ENCODE measurements at regions not wholly inside any gene's neighbourhood (a gene's known extent, or its start where the extent isn't known, plus 50 kb on each side); places are given as distances from the start of the nearest gene placed in this dataset.

GRCh38 chr6:170158296-170159021 lies 132.4 kb downstream of the DLL1 start:
- H3K9ac ChIP-seq (replicated peaks in 1 of 4; ENCODE audit: extremely low read depth in 1 of 4, low read depth in 3 of 4, low read length in 3 of 4): no peak overlapping the region
- H2BK12ac ChIP-seq (ENCODE audit: low read depth, low read length): no peak overlapping the region
- H2AK5ac ChIP-seq (ENCODE audit: low read depth, low read length): no peak overlapping the region
- H3K4me3 ChIP-seq (ENCODE audit: extremely low read depth in 1 of 4, insufficient read depth in 2 of 4, low read depth in 3 of 4, low read length in 4 of 4): no peak overlapping the region
- peaks cover 0 to 6% of the 10 kb centered on the region in 2 experiments; a peak in 1 of 4 replicates for H3K9me3 ChIP-seq (ENCODE audit: insufficient read depth in 2 of 2, low read depth in 1 of 2, low read length in 1 of 2)
- H4K5ac ChIP-seq (ENCODE audit: insufficient read length, low read depth, low read length): no peak overlapping the region
- H3K79me1 ChIP-seq (ENCODE audit: low read depth, low read length): no peaks in the 10 kb centered on the region
- H4K20me1 ChIP-seq (replicated peaks in 1 of 2; ENCODE audit: control insufficient read depth in 1 of 2, insufficient read depth in 2 of 2, low read length in 2 of 2): peaks cover 0 to under 1% of the 10 kb centered on the region in 2 experiments
- no peaks in the 10 kb centered on the region for H3K27me3 ChIP-seq (replicated peaks in 1 of 4; ENCODE audit: control insufficient read depth in 3 of 4, extremely low read depth in 1 of 4, insufficient read depth in 3 of 4, low read length in 3 of 4)
- H4K91ac ChIP-seq (replicated peaks; ENCODE audit: insufficient read length, low read length): no peak overlapping the region
- no peak overlapping the region for H3K4ac ChIP-seq (replicated peaks; ENCODE audit: insufficient read length, low read depth, low read length)
- no peak overlapping the region for H2BK120ac ChIP-seq (replicated peaks; ENCODE audit: low read depth, low read length)
- H3K4me2 ChIP-seq (ENCODE audit: insufficient read depth in 1 of 2, low read depth in 2 of 2, low read length in 2 of 2): no peak overlapping the region
- no peak overlapping the region for H2BK15ac ChIP-seq (ENCODE audit: low read length)
- H2BK5ac ChIP-seq (ENCODE audit: low read depth, low read length): no peak overlapping the region
- DNase-seq (ENCODE audit: low read depth in 1 of 2, low spot score in 2 of 2): no peak
- POLR2A ChIA-PET (ENCODE audit: partially characterized antibody): no interaction called here
- 89% methylated on average over 29 of the region's 29 CpGs; no CpG with 5 or more reads in 1 of the 2 experiments for WGBS, 2 experiments (ENCODE audit: extremely low coverage in 1 of 2, insufficient coverage in 1 of 2, insufficient read length in 1 of 2, insufficient replicate concordance in 2 of 2, low coverage in 1 of 2, low lambda C conversion rate in 2 of 2, missing lambda C conversion rate in 1 of 2)
- no peak overlapping the region for H3K14ac ChIP-seq (ENCODE audit: insufficient read length)
- no peak for FAIRE-seq
- no peaks in the 10 kb centered on the region for H3K36me3 ChIP-seq (ENCODE audit: control insufficient read depth in 2 of 4, insufficient read depth in 4 of 4, low read length in 3 of 4)
- H3K27ac ChIP-seq (ENCODE audit: low read depth, low read length): no peak overlapping the region
- H4K8ac ChIP-seq (ENCODE audit: extremely low read depth, insufficient read depth, low read length): no peak overlapping the region; the same call in 1 of the 2 replicates
- H2AFZ ChIP-seq (ENCODE audit: low read length): no peak overlapping the region
- no peaks in the 10 kb centered on the region for H3K79me2 ChIP-seq (ENCODE audit: control insufficient read depth in 1 of 2, insufficient read depth in 2 of 2, low read length in 2 of 2)
- H3K23me2 ChIP-seq (ENCODE audit: low read depth, low read length): no peaks in the 10 kb centered on the region
- H3K56ac ChIP-seq (replicated peaks; ENCODE audit: insufficient read length, low read depth, low read length): no peak overlapping the region
- H3K23ac ChIP-seq (ENCODE audit: insufficient read length): no peak overlapping the region
- CTCF ChIA-PET (ENCODE audit: partially characterized antibody): no interaction called here
- no peak overlapping the region for H2BK20ac ChIP-seq (ENCODE audit: low read length)
- no peak overlapping the region for H3K18ac ChIP-seq (ENCODE audit: extremely low read depth, low read length)
- peaks cover 0 to 3% (median 1%) of the 10 kb centered on the region in 4 experiments; a peak in 1 of 7 replicates for H3K4me1 ChIP-seq (replicated peaks in 1 of 4; ENCODE audit: control insufficient read depth in 3 of 4, insufficient read depth in 4 of 4, low read length in 3 of 4)
- TF ChIP-seq EGR1 (IDR thresholded peaks at IDR 0.05; ENCODE audit: borderline replicate concordance, low read depth, low read length) (no peak), TEAD4 (IDR thresholded peaks at IDR 0.05; ENCODE audit: low read depth, low read length) (no peak), SUZ12 (IDR thresholded peaks at IDR 0.05; ENCODE audit: low read length) (no peak), BRCA1 (IDR thresholded peaks at IDR 0.05; ENCODE audit: low read depth, low read length) (no peak), GABPA (IDR thresholded peaks at IDR 0.05; ENCODE audit: borderline replicate concordance, insufficient read depth, low read length) (no peak), CBX5 (IDR thresholded peaks at IDR 0.05; ENCODE audit: low read depth, low read length) (no peak), SAP30 (IDR thresholded peaks at IDR 0.05; ENCODE audit: insufficient read depth, insufficient replicate concordance, low read length) (no peak), EP300 (IDR thresholded peaks at IDR 0.05; ENCODE audit: borderline replicate concordance in 1 of 2, low read depth in 2 of 2, low read length in 2 of 2) (no peak), CHD1 (IDR thresholded peaks at IDR 0.05; ENCODE audit: low read depth, low read length) (no peak), RAD21 (IDR thresholded peaks at IDR 0.05 in 1 of 2, conservative IDR thresholded peaks at IDR 0.05 in 1 of 2; ENCODE audit: low read depth in 2 of 2, low read length in 2 of 2) (no peak), CTBP2 (IDR thresholded peaks at IDR 0.05; ENCODE audit: borderline replicate concordance, insufficient read depth, insufficient read length, low read length) (no peak), BACH1 (IDR thresholded peaks at IDR 0.05; ENCODE audit: low read length) (no peak), KDM1A (IDR thresholded peaks at IDR 0.05; ENCODE audit: borderline replicate concordance, low read length) (no peak)

Data from H1 (cell line).